Omental fat pad (tissue), 3 donors: ENCODE measurements at regions not wholly inside any gene's neighbourhood (a gene's known extent, or its start where the extent isn't known, plus 50 kb on each side); places are given as distances from the start of the nearest gene placed in this dataset.
A peak's percentile ranks its signal among the peaks of the same experiment; 100 is the strongest.

Experiments
- ATAC-seq: fragments of 150-250 bp; one replicate; pipeline ENCODE4 v1.9.1; 2016; ENCODE audit warnings: mild to moderate bottlenecking, moderate library complexity; ENCODE audit not compliant: low FRiP score
- DNase-seq: peaks from one replicate; pipeline ENCODE4 v3.0.0-alpha.2; 2019; ENCODE audit warnings: low spot score
- CTCF ChIP-seq, 3 donors: fragments of 450-650 bp; IDR thresholded peaks; one replicate each; pipeline ENCODE4 v1.5.1; 2016 to 2017; ENCODE audit warnings: antibody characterized with exemption in 3 of 3, mild to moderate bottlenecking in 3 of 3, moderate library complexity in 2 of 3

- DNase-seq (no peak), ATAC-seq (peak; percentile 57)
- no peak for TF ChIP-seq CTCF (IDR thresholded peaks at IDR 0.05)
Measured at GRCh38 chr21:15430023-15430422, 299.8 kb upstream of the USP25 start.

- DNase-seq: no peak
- TF ChIP-seq CTCF (IDR thresholded peaks at IDR 0.05): no peak
- ATAC-seq: no peak
Measured at GRCh38 chr21:15430577-15430976, 299.2 kb upstream of the USP25 start.

GRCh38 chr21:15431053-15431452, 298.7 kb upstream of the USP25 start:
- ATAC-seq (no peak), DNase-seq (no peak)
- no peak for TF ChIP-seq CTCF (IDR thresholded peaks at IDR 0.05)

- ATAC-seq (no peak), DNase-seq (no peak)
- no peak for TF ChIP-seq CTCF (IDR thresholded peaks at IDR 0.05)
Measured at GRCh38 chr21:15433091-15433490, 296.7 kb upstream of the USP25 start.

- DNase-seq (no peak), ATAC-seq (no peak)
- no peak for TF ChIP-seq CTCF (IDR thresholded peaks at IDR 0.05)
Measured at GRCh38 chr21:15434163-15434905, 295.4 kb upstream of the USP25 start.

GRCh38 chr21:15436031-15436430, 293.8 kb upstream of the USP25 start:
- no peak for ATAC-seq
- DNase-seq: no peak

More at GRCh38 chr21:15436031-15436430, 293.8 kb upstream of the USP25 start:
- TF ChIP-seq CTCF (IDR thresholded peaks at IDR 0.05): no peak
